Breast epithelium (tissue), 4 donors: ENCODE measurements at regions not wholly inside any gene's neighbourhood (a gene's known extent, or its start where the extent isn't known, plus 50 kb on each side); places are given as distances from the start of the nearest gene placed in this dataset.
A peak's percentile ranks its signal among the peaks of the same experiment; 100 is the strongest.

ENCODE experiments used
- DNase-seq, 2 donors: peaks; one replicate each; pipeline ENCODE4 v3.0.0-alpha.2; 2019; ENCODE audit warnings: low spot score in 2 of 2
- H3K27ac ChIP-seq, 2 donors: fragments of 200-600 bp; sonication (generic) in 1 of 2; one replicate each; pipeline ENCODE4 v1.5.1; 2016 to 2019; ENCODE audit warnings: mild to moderate bottlenecking in 1 of 2
- H3K27me3 ChIP-seq, 2 donors: fragments of 200-600 bp; sonication (generic) in 1 of 2; one replicate each; pipeline versions ENCODE4 v1.5.1 to v1.6.0; 2017 to 2019; ENCODE audit warnings: control low read depth in 1 of 2, mild to moderate bottlenecking in 1 of 2
- H3K36me3 ChIP-seq: fragments of 200-600 bp; one replicate; pipeline ENCODE4 v1.5.1; 2019
- H3K4me1 ChIP-seq, 2 donors: fragments of 200-600 bp; sonication (generic); one replicate each; pipeline ENCODE4 v1.5.1; 2016 to 2019; ENCODE audit warnings: control low read depth in 1 of 2
- H3K4me3 ChIP-seq, 3 donors: fragments of 200-600 bp; sonication (generic); 1 replicate in 2 of 3; 2 replicates in 1 of 3; pipeline ENCODE4 v1.5.1; 2016 to 2019; ENCODE audit warnings: mild to moderate bottlenecking in 3 of 3, moderate library complexity in 2 of 3
- H3K9me3 ChIP-seq, 2 donors: fragments of 200-600 bp; sonication (generic) in 1 of 2; one replicate each; pipeline ENCODE4 v1.5.1; 2016 to 2019; ENCODE audit warnings: control low read depth in 1 of 2
- CTCF ChIP-seq, 3 donors: fragments of 450-650 bp; IDR thresholded peaks; one replicate each; pipeline ENCODE4 v1.5.1; 2016 to 2017; ENCODE audit warnings: antibody characterized with exemption in 3 of 3, mild to moderate bottlenecking in 3 of 3, moderate library complexity in 3 of 3
- POLR2A ChIP-seq: fragments of 450-650 bp; IDR thresholded peaks from one replicate; pipeline ENCODE4 v1.6.1; 2016; ENCODE audit warnings: antibody characterized with exemption, mild to moderate bottlenecking, moderate library complexity
- POLR2AphosphoS5 ChIP-seq, 3 donors: sonication (generic); formaldehyde crosslinking; IDR thresholded peaks; one replicate each; pipeline ENCODE4 v1.6.1; 2017; ENCODE audit warnings: antibody characterized with exemption in 3 of 3
- intact Hi-C: fragments of 100-400 bp; cut with DNase I; formaldehyde crosslinking; loops from one replicate; pipeline ENCODE4 v1.15.1; 2023; ENCODE audit warnings: low total_unique reads

DNA sequence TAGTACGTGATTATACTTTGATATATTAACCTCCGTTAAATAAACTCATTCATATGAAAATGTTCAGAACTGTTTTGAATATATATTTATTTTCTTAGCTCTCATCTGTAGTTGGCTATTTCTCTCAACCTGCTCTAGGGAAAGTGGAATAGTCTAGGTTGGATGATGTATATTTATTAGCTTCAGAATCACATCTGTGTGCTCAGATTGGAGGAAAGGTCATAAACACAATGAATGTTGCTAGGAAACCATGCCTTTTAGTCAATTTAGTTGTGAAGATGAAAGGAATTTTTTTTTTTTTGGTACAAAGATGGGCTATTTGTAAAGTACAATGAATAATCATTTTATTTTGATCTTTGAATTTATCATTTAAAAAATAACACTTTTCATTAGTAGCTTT, 439.1 kb downstream of the FOXG1 start:
- no peak overlapping the region for H3K4me3 ChIP-seq
- H3K27me3 ChIP-seq: no peaks in the 10 kb centered on the region
- TF ChIP-seq CTCF (IDR thresholded peaks at IDR 0.05): no peak
- no peak for TF ChIP-seq POLR2AphosphoS5 (IDR thresholded peaks at IDR 0.05)
- TF ChIP-seq POLR2A: no peak
- DNase-seq: no peak
- H3K4me1 ChIP-seq: no peaks in the 10 kb centered on the region
- no peak overlapping the region for H3K27ac ChIP-seq
- intact Hi-C loops: no loop called here
- no peaks in the 10 kb centered on the region for H3K9me3 ChIP-seq
- H3K36me3 ChIP-seq: no peaks in the 10 kb centered on the region

DNA sequence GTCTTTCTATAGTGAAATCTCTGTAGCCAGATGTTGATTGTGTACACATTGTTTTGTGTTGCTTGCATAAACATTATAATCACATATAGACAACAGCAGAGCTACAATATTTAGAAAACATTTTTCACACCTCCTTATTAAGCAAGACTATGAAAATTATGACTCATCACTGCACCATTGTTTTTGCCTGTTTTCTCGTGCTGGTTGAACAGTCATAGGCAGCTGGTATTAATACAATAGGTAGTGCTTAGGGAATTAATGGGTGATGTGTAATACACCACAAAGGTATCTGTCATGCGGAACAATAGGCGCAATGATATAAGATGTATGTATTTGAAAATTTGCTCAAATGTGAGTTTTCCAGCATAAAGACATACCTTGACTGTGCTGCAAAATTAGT, 449.3 kb downstream of the FOXG1 start:
- intact Hi-C loops: no loop called here
- no peak for TF ChIP-seq POLR2AphosphoS5 (IDR thresholded peaks at IDR 0.05)
- no peak for TF ChIP-seq CTCF (IDR thresholded peaks at IDR 0.05)
- TF ChIP-seq POLR2A: no peak
- no peak overlapping the region for H3K4me3 ChIP-seq
- DNase-seq: no peak
- H3K27ac ChIP-seq: no peak overlapping the region
- H3K27me3 ChIP-seq: peaks cover 0 to 21% of the 10 kb centered on the region in 2 donors
- no peaks in the 10 kb centered on the region for H3K9me3 ChIP-seq
- no peaks in the 10 kb centered on the region for H3K36me3 ChIP-seq
- H3K4me1 ChIP-seq: no peaks in the 10 kb centered on the region

GRCh38 chr14:29216268-29217232, 450.0 kb downstream of the FOXG1 start:
- Histone ChIP-seq H3K9me3 (no peaks in the 10 kb centered on the region), H3K27me3 (peaks cover 0 to 21% of the 10 kb centered on the region in 2 donors), H3K4me1 (no peaks in the 10 kb centered on the region), H3K36me3 (no peaks in the 10 kb centered on the region), H3K4me3 (no peak overlapping the region), H3K27ac (no peak overlapping the region)
- intact Hi-C loops: no loop called here
- no peak for TF ChIP-seq POLR2A
- TF ChIP-seq POLR2AphosphoS5 (IDR thresholded peaks at IDR 0.05): no peak
- TF ChIP-seq CTCF (IDR thresholded peaks at IDR 0.05): no peak
- DNase-seq: no peak

GRCh38 chr14:29217813-29218450, 451.3 kb downstream of the FOXG1 start:
- DNase-seq: no peak
- intact Hi-C loops: no loop called here
- Histone ChIP-seq H3K4me1 (no peaks in the 10 kb centered on the region), H3K4me3 (no peak overlapping the region), H3K27ac (peak overlapping the region in 1 of 2 donors; percentile 29), H3K9me3 (no peaks in the 10 kb centered on the region), H3K36me3 (no peaks in the 10 kb centered on the region), H3K27me3 (peaks cover 0 to 21% of the 10 kb centered on the region in 2 donors)
- TF ChIP-seq POLR2A (no peak), CTCF (IDR thresholded peaks at IDR 0.05) (no peak), POLR2AphosphoS5 (IDR thresholded peaks at IDR 0.05) (no peak)

DNA sequence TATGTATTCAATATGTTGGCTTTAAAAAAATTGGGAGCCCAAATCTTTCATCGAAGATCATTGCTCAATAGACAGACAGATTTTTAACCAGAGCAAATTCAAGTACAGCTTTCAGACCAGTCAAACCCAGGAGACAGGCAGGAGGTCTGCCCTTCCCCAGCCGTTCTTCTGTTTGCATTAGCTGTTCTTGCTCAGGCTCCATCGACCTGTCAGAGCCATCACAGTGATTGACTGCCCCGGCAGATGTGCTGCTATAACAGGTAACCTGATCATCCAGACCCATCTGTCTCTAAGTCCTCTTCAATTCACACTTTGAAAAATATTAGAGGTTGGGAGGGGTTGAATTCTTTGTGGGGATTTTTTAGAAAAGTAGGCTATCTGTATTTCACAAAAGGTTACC, 453.5 kb downstream of the FOXG1 start:
- no peaks in the 10 kb centered on the region for H3K4me1 ChIP-seq
- no peak for DNase-seq
- no peaks in the 10 kb centered on the region for H3K36me3 ChIP-seq
- H3K9me3 ChIP-seq: no peaks in the 10 kb centered on the region
- intact Hi-C loops: no loop called here
- H3K4me3 ChIP-seq: no peak overlapping the region
- H3K27ac ChIP-seq: no peak overlapping the region
- TF ChIP-seq POLR2AphosphoS5 (IDR thresholded peaks at IDR 0.05) (no peak), POLR2A (no peak), CTCF (IDR thresholded peaks at IDR 0.05) (no peak)
- peaks cover 0 to 21% of the 10 kb centered on the region in 2 donors for H3K27me3 ChIP-seq
